HG03378 (cell line): ENCODE measurements at regions not wholly inside any gene's neighbourhood (a gene's known extent, or its start where the extent isn't known, plus 50 kb on each side); places are given as distances from the start of the nearest gene placed in this dataset.

ENCODE experiments used
- ATAC-seq: cut with Tn5 transposase; IDR thresholded peaks from one replicate; pipeline ENCODE4 v1.9.1; 2021; ENCODE audit warnings: mild to moderate bottlenecking, moderate library complexity; ENCODE audit not compliant: unreplicated experiment

DNA sequence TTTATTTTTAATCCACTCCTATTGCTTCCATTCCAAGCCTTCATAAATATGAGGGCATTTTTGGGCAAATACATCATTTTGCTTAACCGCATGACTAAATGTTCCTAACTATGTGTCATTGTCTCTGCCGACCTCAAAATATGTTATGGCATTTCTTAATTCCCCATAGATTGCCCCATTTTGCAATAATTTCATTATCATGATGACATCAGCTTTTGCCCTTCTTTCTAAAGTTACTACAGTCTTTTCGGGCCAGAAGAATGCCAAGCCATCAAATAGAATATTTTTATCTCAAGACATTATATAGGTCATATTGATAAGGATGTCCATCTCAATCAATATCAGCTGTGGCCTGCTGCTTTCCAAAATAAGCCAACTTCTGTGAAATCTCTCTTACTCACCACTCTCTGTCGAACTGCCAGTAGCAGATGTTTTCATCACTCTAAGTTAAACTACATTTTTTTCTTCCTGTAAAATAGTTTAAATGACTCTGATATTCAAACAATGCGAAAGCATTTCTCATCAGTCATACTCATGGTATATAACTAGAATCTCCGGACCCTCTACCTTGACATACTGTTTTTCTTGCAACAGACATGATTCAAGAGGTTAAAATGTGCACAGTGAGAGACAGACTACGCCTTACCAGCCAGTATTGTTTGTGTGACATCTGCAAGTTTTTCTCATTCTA is 1254.6 kb upstream of the CELF2 start:
- ATAC-seq: no peak

- no peak for ATAC-seq
Observed at GRCh38 chr10:9766762-9767161, 1250.9 kb upstream of the CELF2 start.

- no peak for ATAC-seq
Observed at GRCh38 chr10:9781666-9782065, 1236.0 kb upstream of the CELF2 start.

DNA sequence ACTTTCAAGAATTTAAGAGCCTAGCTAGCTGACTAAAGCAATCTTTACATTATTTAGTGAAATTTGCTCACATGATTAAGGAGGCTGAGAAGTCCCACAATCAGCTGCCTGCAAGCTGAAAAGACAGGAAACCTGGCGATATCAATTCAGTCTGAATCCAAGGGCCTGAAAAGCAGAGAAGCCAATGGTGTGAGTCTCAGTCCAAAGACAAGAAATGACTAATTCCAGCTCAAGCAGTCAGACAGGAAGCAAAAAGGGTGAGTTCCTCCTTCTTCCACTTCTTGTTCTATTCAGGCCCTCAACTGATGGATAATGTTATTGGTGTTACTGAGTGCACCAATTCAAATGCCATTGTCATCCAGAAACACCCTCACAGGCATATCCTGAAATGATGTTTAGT is 1231.6 kb upstream of the CELF2 start:
- ATAC-seq: no peak

DNA sequence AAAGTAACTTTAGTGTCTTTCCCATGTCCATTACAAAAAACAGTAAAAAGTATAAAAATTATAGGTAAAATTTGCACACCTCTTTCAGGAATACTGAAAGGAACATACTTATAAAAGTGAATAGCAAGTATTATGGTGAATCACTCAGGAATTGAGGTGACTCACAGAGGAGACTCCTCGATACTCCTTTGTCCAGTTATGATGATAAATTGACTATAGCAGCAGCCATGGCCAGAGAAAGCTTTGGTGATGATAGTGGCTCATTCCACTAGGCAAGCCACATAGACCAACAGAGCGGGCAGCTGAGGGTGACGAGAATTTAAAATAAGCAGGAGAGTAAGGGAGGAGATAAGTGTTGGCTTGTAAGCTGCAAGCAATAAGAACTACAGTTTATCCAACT is 1231.1 kb upstream of the CELF2 start:
- ATAC-seq: no peak

GRCh38 chr10:9789996-9790395 is 1227.7 kb upstream of the CELF2 start:
- no peak for ATAC-seq

DNA sequence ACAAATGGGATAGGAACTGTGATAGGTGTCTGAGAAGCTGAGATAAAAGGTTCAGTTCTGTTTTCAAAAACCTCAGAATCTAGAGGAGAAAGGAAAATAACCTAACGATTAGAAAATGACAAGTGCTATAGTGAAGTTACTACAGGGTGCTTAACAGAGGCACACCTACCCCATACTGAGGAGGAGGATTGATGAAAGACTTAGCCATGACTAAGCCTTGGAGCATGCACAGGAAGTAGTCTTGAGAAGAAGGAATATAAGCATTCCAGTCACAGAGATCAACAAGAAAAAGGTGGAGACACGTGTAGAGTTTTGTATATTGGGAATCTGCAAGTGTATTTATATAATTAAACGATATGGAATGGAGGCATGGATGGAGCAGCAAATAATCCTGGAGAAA is 1225.5 kb upstream of the CELF2 start:
- ATAC-seq: no peak

GRCh38 chr10:9796564-9796963 is 1221.1 kb upstream of the CELF2 start:
- no peak for ATAC-seq

GRCh38 chr10:9800011-9800410 is 1217.7 kb upstream of the CELF2 start:
- ATAC-seq: no peak

GRCh38 chr10:9800571-9800970 is 1217.1 kb upstream of the CELF2 start:
- ATAC-seq: no peak

- no peak for ATAC-seq
Observed at GRCh38 chr10:9807846-9808245, 1209.8 kb upstream of the CELF2 start.

DNA sequence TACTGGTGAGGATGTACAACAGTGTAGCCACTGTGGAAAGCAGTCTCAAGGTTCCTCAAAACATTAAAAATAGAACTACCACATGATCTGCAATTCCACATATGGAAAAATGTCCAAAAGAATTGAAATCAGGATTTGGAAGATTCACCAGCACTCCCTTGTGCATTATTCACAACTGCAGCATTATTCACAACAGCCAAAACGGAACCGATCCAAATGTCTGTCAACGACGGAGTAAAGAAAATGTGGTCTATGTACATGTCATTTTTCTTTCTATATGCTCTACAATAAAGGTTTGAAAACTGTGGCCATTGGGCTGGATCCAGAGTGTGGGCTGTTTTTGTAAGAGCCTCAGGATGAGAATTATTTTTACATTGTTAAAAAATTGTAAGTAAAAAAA is 1206.1 kb upstream of the CELF2 start:
- ATAC-seq: no peak

- no peak for ATAC-seq
Observed at GRCh38 chr10:9814285-9814864, 1203.3 kb upstream of the CELF2 start.

DNA sequence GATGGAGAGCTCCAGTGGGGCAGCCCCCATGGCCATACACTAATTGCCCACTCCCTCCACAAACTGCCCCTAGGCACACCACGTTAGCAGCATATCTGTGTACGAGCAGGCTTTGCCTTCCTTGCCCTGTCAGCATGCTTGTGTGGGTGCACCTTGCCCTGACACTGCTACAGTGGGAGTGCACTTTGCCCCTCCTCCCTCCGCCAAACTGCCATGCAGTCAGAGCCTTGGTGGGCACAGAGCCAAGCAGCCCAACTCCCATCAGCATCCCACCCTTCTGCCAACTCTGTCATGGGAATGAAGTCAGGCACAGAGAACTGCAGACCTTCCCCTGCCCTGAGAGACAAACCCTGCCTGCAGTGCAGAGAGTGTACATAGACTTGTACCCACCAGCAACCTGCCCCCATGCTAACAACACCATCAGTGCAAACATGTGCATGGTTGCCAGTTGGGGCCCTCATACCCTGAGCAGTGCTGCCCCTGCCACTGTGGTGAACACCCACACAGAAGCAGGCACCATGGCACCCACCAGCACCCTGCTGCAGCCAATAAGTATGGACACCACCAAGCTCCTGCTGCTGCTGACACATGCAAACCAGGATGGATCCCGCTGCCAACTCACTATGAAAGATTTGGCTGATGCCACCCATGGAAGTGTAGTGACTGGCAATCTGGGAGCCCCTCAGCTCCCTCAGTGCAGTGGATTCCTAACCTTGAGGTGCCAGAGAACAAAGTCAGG is 1197.7 kb upstream of the CELF2 start:
- ATAC-seq: no peak

GRCh38 chr10:9823268-9823930 is 1194.3 kb upstream of the CELF2 start:
- no peak for ATAC-seq

DNA sequence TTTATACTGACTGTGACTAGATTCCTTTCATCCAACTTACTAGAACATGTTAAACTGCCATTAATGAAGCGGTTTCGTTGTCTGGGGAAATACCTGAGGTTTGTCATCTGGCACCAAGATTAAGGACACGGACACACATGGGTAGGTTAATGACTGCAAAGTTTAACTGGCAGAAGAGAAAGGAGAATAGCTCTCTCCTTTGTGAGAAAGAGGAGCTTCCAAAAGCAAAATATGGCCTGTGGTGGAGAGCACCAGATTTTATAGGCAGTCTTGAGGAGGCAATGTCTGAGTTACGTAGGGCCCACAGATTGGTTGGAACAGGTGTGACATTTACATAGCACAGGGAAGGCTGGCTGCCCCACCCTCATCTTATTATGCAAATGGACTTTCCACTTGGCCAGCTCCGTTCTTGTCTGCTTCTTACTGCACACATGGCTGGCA is 1193.0 kb upstream of the CELF2 start:
- ATAC-seq: no peak

DNA sequence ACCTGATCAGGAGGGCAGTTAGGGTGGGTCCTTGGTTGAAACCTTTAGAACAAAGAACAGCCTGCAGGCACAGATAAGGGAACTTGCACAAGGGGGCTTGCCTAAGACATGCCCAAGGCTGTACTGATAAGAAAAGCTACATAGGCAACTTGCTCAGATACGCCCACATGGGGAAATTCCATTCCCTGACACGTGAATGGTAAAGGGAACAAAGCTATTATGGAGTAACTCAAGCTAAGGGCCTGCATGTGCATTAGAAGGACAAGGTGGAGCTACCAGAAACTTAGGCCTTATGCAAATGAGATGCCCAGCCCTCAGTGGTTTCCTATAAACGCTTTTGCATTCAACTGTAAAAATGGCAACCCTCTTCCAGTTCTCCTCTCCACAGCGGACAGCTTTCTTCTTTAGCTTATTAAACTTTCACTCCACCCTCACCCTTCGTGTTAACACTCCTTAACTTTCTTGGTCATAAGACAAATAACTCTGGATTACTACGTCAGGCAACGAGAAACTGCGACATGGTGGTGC is 1192.1 kb upstream of the CELF2 start:
- no peak for ATAC-seq

GRCh38 chr10:9828110-9828509 is 1189.6 kb upstream of the CELF2 start:
- ATAC-seq: no peak

GRCh38 chr10:9833942-9834341 is 1183.7 kb upstream of the CELF2 start:
- ATAC-seq: no peak

- ATAC-seq: no peak
Observed at GRCh38 chr10:9834434-9834833, 1183.2 kb upstream of the CELF2 start.

DNA sequence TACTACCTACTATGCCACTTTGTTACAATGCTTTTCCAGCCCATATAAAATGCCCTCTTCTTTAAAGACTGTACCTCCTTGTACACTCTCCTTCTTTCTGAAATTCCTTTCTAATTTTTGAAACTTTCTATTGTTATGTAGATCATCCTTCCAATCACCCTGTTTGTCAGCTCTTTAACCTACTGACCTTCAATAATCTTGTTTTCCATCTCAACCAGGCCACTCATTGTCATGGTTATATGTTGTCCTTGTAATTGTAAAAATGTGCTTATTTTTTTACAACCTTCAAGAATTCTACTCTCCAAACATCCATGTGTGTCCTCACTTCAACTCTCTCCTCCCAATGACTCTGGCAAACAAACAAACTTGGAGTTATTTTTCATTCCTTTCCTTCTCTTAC is 1172.6 kb upstream of the CELF2 start:
- no peak for ATAC-seq
